Mammary epithelial cell (primary cell): ENCODE measurements at regions not wholly inside any gene's neighbourhood (a gene's known extent, or its start where the extent isn't known, plus 50 kb on each side); places are given as distances from the start of the nearest gene placed in this dataset.

Experiments
- CTCF ChIP-seq, 2 donors: IDR thresholded peaks in 1 of 2; conservative IDR thresholded peaks in 1 of 2; 2 replicates each; pipeline ENCODE4 v1.5.1; 2011 to 2012; ENCODE audit warnings: inconsistent platforms in 2 of 2, low read length in 2 of 2, mild to moderate bottlenecking in 2 of 2, control low read depth in 1 of 2, low read depth in 1 of 2; ENCODE audit not compliant: insufficient read depth in 1 of 2; ENCODE audit errors: extremely low read depth in 1 of 2
- EZH2 ChIP-seq: IDR thresholded peaks from 2 replicates; pipeline ENCODE4 v1.6.1; 2012; ENCODE audit warnings: low read length, inconsistent platforms, borderline replicate concordance

DNA sequence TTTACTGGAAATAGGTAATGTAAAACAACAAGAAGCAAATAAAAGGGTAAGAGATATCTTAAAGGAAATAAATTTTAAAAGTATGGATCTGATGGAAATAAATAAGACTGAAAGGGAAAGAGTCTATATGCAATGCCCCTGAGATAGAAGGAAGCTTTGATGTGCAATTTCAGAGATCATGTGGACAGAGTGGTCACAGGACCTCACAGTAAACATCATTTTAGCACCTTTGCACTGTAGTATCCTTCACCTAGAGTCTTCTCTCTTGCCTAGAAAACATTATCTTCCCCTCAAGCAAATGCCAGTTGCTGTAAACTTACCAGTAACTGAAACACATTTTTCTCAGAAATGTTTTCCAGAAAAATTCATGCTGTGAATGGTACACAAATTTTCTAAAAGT is 1621.3 kb upstream of the TMEFF2 start:
- TF ChIP-seq CTCF (conservative IDR thresholded peaks at IDR 0.05 in 1 of 2, IDR thresholded peaks at IDR 0.05 in 1 of 2; ENCODE audit: extremely low read depth in 1 of 2, insufficient read depth in 1 of 2, low read depth in 1 of 2, low read length in 2 of 2) (no peak), EZH2 (no peak)
